ENCODE measurements at regions not wholly inside any gene's neighbourhood (a gene's known extent, or its start where the extent isn't known, plus 50 kb on each side); places are given as distances from the start of the nearest gene placed in this dataset.

- no peak overlapping the region for H3K4me3 ChIP-seq (ENCODE audit: low read depth, low read length)
- DNase-seq (ENCODE audit: low read depth) = no peak
- TF ChIP-seq CTCF (IDR thresholded peaks at IDR 0.05; ENCODE audit: control insufficient read depth, extremely low read depth, insufficient read depth) = no peak
These were observed 360.9 kb upstream of the NAV3 start for GRCh38 chr12:77469578-77470333.

GRCh38 chr12:77442633-77443032, 377.3 kb upstream of the E2F7 start:
- H3K4me3 ChIP-seq (ENCODE audit: low read depth, low read length) = no peak overlapping the region
- TF ChIP-seq CTCF (IDR thresholded peaks at IDR 0.05; ENCODE audit: control insufficient read depth, extremely low read depth, insufficient read depth) = no peak
- no peak for DNase-seq (ENCODE audit: low read depth)

- no peak for DNase-seq (ENCODE audit: low read depth)
These were observed 374.4 kb upstream of the E2F7 start for GRCh38 chr12:77439749-77440148.

GRCh38 chr12:77438644-77439043, 373.3 kb upstream of the E2F7 start:
- no peak overlapping the region for H3K4me3 ChIP-seq (ENCODE audit: low read depth, low read length)
- DNase-seq (ENCODE audit: low read depth) = no peak
- no peak for TF ChIP-seq CTCF (IDR thresholded peaks at IDR 0.05; ENCODE audit: control insufficient read depth, extremely low read depth, insufficient read depth)

More at GRCh38 chr12:77439749-77440148, 374.4 kb upstream of the E2F7 start:
- TF ChIP-seq CTCF (IDR thresholded peaks at IDR 0.05; ENCODE audit: control insufficient read depth, extremely low read depth, insufficient read depth) = no peak
- H3K4me3 ChIP-seq (ENCODE audit: low read depth, low read length) = no peak overlapping the region

- TF ChIP-seq CTCF (IDR thresholded peaks at IDR 0.05; ENCODE audit: control insufficient read depth, extremely low read depth, insufficient read depth) = no peak
- no peak overlapping the region for H3K4me3 ChIP-seq (ENCODE audit: low read depth, low read length)
- DNase-seq (ENCODE audit: low read depth) = no peak
These were observed 371.8 kb upstream of the E2F7 start for GRCh38 chr12:77437206-77437605.

- TF ChIP-seq CTCF (IDR thresholded peaks at IDR 0.05; ENCODE audit: control insufficient read depth, extremely low read depth, insufficient read depth) = no peak
- DNase-seq (ENCODE audit: low read depth) = no peak
- no peak overlapping the region for H3K4me3 ChIP-seq (ENCODE audit: low read depth, low read length)
These were observed 370.2 kb upstream of the E2F7 start for GRCh38 chr12:77435446-77436091.

Measured in LNCaP clone FGC (cell line).